ENCODE measurements at regions not wholly inside any gene's neighbourhood (a gene's known extent, or its start where the extent isn't known, plus 50 kb on each side); places are given as distances from the start of the nearest gene placed in this dataset.

GRCh38 chr11:92297567-92298553 lies 73.2 kb downstream of the FAT3 start:
- Histone ChIP-seq H4K20me1 (no peaks in the 10 kb centered on the region), H3K4me3 (no peak overlapping the region), H3K27me3 (no peaks in the 10 kb centered on the region), H3K9me3 (no peaks in the 10 kb centered on the region), H3K4me1 (no peaks in the 10 kb centered on the region), H3K9ac (no peak overlapping the region), H3K36me3 (no peaks in the 10 kb centered on the region), H3K27ac (no peak overlapping the region), H3K4me2 (no peak overlapping the region)
- no peak for TF ChIP-seq Cebpa-rat (IDR thresholded peaks at IDR 0.05)

GRCh38 chr11:92300876-92301275 lies 76.3 kb downstream of the FAT3 start:
- no peak overlapping the region for H3K9ac ChIP-seq
- no peaks in the 10 kb centered on the region for H3K27me3 ChIP-seq
- H3K36me3 ChIP-seq = no peaks in the 10 kb centered on the region
- no peak overlapping the region for H3K4me2 ChIP-seq
- H3K27ac ChIP-seq = no peak overlapping the region
- no peaks in the 10 kb centered on the region for H4K20me1 ChIP-seq
- no peaks in the 10 kb centered on the region for H3K4me1 ChIP-seq
- no peak for TF ChIP-seq Cebpa-rat (IDR thresholded peaks at IDR 0.05)
- no peak overlapping the region for H3K4me3 ChIP-seq
- H3K9me3 ChIP-seq = no peaks in the 10 kb centered on the region

GRCh38 chr11:92302770-92303169 lies 78.2 kb downstream of the FAT3 start:
- H3K9ac ChIP-seq = no peak overlapping the region
- H3K4me3 ChIP-seq = no peak overlapping the region
- H3K27me3 ChIP-seq = no peaks in the 10 kb centered on the region
- TF ChIP-seq Cebpa-rat (IDR thresholded peaks at IDR 0.05) = no peak
- H3K36me3 ChIP-seq = no peaks in the 10 kb centered on the region
- no peak overlapping the region for H3K27ac ChIP-seq
- H3K4me1 ChIP-seq = no peaks in the 10 kb centered on the region
- H3K4me2 ChIP-seq = no peak overlapping the region
- no peaks in the 10 kb centered on the region for H4K20me1 ChIP-seq
- no peaks in the 10 kb centered on the region for H3K9me3 ChIP-seq

- no peak overlapping the region for H3K9ac ChIP-seq
- H3K27me3 ChIP-seq = no peaks in the 10 kb centered on the region
- H3K27ac ChIP-seq = no peak overlapping the region
- H3K4me1 ChIP-seq = no peaks in the 10 kb centered on the region
- H3K4me2 ChIP-seq = no peak overlapping the region
- H3K9me3 ChIP-seq = no peaks in the 10 kb centered on the region
- no peaks in the 10 kb centered on the region for H4K20me1 ChIP-seq
- H3K4me3 ChIP-seq = no peak overlapping the region
- TF ChIP-seq Cebpa-rat (IDR thresholded peaks at IDR 0.05) = no peak
- H3K36me3 ChIP-seq = no peaks in the 10 kb centered on the region
These were observed 79.7 kb downstream of the FAT3 start for GRCh38 chr11:92304271-92304670.

GRCh38 chr11:92306966-92307510 lies 82.4 kb downstream of the FAT3 start:
- no peak overlapping the region for H3K4me3 ChIP-seq
- no peak overlapping the region for H3K9ac ChIP-seq
- TF ChIP-seq Cebpa-rat (IDR thresholded peaks at IDR 0.05) = no peak
- no peaks in the 10 kb centered on the region for H3K9me3 ChIP-seq
- H3K4me1 ChIP-seq = no peaks in the 10 kb centered on the region
- no peak overlapping the region for H3K27ac ChIP-seq
- H3K36me3 ChIP-seq = no peaks in the 10 kb centered on the region
- no peak overlapping the region for H3K4me2 ChIP-seq
- no peaks in the 10 kb centered on the region for H3K27me3 ChIP-seq
- no peaks in the 10 kb centered on the region for H4K20me1 ChIP-seq

- H3K9ac ChIP-seq = no peak overlapping the region
- no peaks in the 10 kb centered on the region for H3K27me3 ChIP-seq
- no peak overlapping the region for H3K4me2 ChIP-seq
- H3K27ac ChIP-seq = no peak overlapping the region
- H4K20me1 ChIP-seq = no peaks in the 10 kb centered on the region
- H3K36me3 ChIP-seq = no peaks in the 10 kb centered on the region
- no peaks in the 10 kb centered on the region for H3K4me1 ChIP-seq
- H3K9me3 ChIP-seq = no peaks in the 10 kb centered on the region
- no peak for TF ChIP-seq Cebpa-rat (IDR thresholded peaks at IDR 0.05)
- no peak overlapping the region for H3K4me3 ChIP-seq
These were observed 83.7 kb downstream of the FAT3 start for GRCh38 chr11:92308366-92308765.

GRCh38 chr11:92311616-92312449 lies 87.2 kb downstream of the FAT3 start:
- no peak overlapping the region for H3K4me2 ChIP-seq
- H3K9ac ChIP-seq = no peak overlapping the region
- H3K4me1 ChIP-seq = no peaks in the 10 kb centered on the region
- H3K9me3 ChIP-seq = no peaks in the 10 kb centered on the region
- H3K4me3 ChIP-seq = no peak overlapping the region
- no peak for TF ChIP-seq Cebpa-rat (IDR thresholded peaks at IDR 0.05)
- no peaks in the 10 kb centered on the region for H4K20me1 ChIP-seq
- H3K27ac ChIP-seq = no peak overlapping the region
- no peaks in the 10 kb centered on the region for H3K36me3 ChIP-seq
- H3K27me3 ChIP-seq = no peaks in the 10 kb centered on the region

- Histone ChIP-seq H3K9ac (no peak overlapping the region), H3K4me1 (no peaks in the 10 kb centered on the region), H3K36me3 (no peaks in the 10 kb centered on the region), H3K4me2 (no peak overlapping the region), H3K9me3 (no peaks in the 10 kb centered on the region), H3K4me3 (no peak overlapping the region), H3K27ac (no peak overlapping the region), H4K20me1 (no peaks in the 10 kb centered on the region), H3K27me3 (no peaks in the 10 kb centered on the region)
- TF ChIP-seq Cebpa-rat (IDR thresholded peaks at IDR 0.05) = no peak
These were observed 89.2 kb downstream of the FAT3 start for GRCh38 chr11:92313784-92314183.

- Histone ChIP-seq H3K36me3 (no peaks in the 10 kb centered on the region), H3K9ac (no peak overlapping the region), H3K9me3 (no peaks in the 10 kb centered on the region), H3K4me3 (no peak overlapping the region), H4K20me1 (no peaks in the 10 kb centered on the region), H3K27me3 (no peaks in the 10 kb centered on the region), H3K4me2 (no peak overlapping the region), H3K4me1 (no peaks in the 10 kb centered on the region), H3K27ac (no peak overlapping the region)
- no peak for TF ChIP-seq Cebpa-rat (IDR thresholded peaks at IDR 0.05)
These were observed 89.9 kb downstream of the FAT3 start for GRCh38 chr11:92314499-92314898.

Data from BLaER1 (cell line).